Adrenal gland (tissue), 5 donors: ENCODE measurements at regions not wholly inside any gene's neighbourhood (a gene's known extent, or its start where the extent isn't known, plus 50 kb on each side); places are given as distances from the start of the nearest gene placed in this dataset.

Experiments used
- POLR2A ChIP-seq, 2 donors: fragments of 450-650 bp; IDR thresholded peaks; one replicate each; pipeline ENCODE4 v1.6.1; 2017; ENCODE audit warnings: antibody characterized with exemption in 2 of 2, mild to moderate bottlenecking in 2 of 2, moderate library complexity in 1 of 2
- TF ChIP-seq, protein P1 (sequence below), 6 experiments: fragments of 450-650 bp in 4 of 6; fragments of 200-600 bp in 2 of 6; sonication (generic) in 1 of 6; IDR thresholded peaks; 1 replicate in 5 of 6; 2 replicates in 1 of 6; pipeline versions ENCODE4 v1.5.1 to v1.8.0; 2016 to 2021; ENCODE audit warnings: antibody characterized with exemption in 6 of 6, mild to moderate bottlenecking in 2 of 6, moderate library complexity in 1 of 6
- donor health status: DM: no; HTN: no; CAD: no.

- TF ChIP-seq POLR2A (IDR thresholded peaks at IDR 0.05) = no peak
- TF ChIP-seq, protein P1, sequence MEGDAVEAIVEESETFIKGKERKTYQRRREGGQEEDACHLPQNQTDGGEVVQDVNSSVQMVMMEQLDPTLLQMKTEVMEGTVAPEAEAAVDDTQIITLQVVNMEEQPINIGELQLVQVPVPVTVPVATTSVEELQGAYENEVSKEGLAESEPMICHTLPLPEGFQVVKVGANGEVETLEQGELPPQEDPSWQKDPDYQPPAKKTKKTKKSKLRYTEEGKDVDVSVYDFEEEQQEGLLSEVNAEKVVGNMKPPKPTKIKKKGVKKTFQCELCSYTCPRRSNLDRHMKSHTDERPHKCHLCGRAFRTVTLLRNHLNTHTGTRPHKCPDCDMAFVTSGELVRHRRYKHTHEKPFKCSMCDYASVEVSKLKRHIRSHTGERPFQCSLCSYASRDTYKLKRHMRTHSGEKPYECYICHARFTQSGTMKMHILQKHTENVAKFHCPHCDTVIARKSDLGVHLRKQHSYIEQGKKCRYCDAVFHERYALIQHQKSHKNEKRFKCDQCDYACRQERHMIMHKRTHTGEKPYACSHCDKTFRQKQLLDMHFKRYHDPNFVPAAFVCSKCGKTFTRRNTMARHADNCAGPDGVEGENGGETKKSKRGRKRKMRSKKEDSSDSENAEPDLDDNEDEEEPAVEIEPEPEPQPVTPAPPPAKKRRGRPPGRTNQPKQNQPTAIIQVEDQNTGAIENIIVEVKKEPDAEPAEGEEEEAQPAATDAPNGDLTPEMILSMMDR (IDR thresholded peaks at IDR 0.05) = no peak
These were observed 578.3 kb downstream of the EPHA3 start for GRCh38 chr3:89685731-89686130.
